ENCODE measurements at regions not wholly inside any gene's neighbourhood (a gene's known extent, or its start where the extent isn't known, plus 50 kb on each side); places are given as distances from the start of the nearest gene placed in this dataset.

DNA sequence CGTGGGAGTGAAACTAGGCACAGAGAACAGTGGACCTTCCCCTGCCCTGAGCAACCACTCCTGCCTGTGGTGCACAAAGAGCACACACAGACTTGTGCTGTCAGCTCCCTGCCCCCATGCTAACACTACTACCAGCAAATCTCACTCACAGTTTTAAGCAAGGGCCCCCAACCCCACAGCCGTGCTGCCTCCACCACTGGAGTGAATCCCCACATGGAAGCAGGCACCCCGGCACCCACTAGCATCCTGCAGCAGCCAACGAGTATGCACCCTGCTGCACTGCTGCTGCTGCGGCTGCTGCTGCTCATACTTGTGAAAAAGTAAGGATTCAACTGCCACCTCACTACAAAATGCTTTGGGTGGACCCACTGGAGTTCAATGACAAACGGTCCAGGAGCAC lies 435.5 kb downstream of the SLCO4C1 start:
- H3K4me1 Mint-ChIP-seq (ENCODE audit: low read depth) = no peaks in the 10 kb centered on the region
- no peak overlapping the region for H3K27ac Mint-ChIP-seq
- TF ChIP-seq CTCF (IDR thresholded peaks at IDR 0.05) = no peak
- H3K36me3 Mint-ChIP-seq (ENCODE audit: low read depth) = no peaks in the 10 kb centered on the region
- ChIA-PET POLR2A (no interaction called here), CTCF (no interaction called here)
- no peaks in the 10 kb centered on the region for H3K27me3 Mint-ChIP-seq
- peaks cover 5% of the 10 kb centered on the region for H3K9me3 Mint-ChIP-seq
- H3K4me3 Mint-ChIP-seq = no peak overlapping the region
- intact Hi-C loops (cut with micrococcal nuclease) = no loop called here
- DNase-seq (no peak), ATAC-seq (no peak)

DNA sequence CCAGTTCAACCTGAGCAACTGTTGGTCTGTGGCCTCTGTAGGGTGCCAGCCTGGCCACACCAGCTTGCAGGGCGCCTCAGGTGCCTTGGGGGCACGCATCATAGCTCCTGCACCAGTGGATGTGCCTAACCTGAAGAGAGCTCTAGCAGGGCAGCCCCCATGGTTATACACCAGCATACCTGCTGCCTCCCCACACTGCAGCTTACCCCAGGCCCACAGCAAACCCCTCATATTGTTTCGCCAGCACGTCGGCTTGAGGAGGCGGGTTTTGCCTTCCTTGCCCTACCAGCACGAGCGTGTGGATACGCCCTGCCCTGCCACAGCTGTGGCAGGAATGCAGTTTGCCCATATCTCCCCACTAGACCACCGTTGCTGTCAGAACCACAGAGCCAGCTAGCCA lies 435.9 kb downstream of the SLCO4C1 start:
- no peak for TF ChIP-seq CTCF (IDR thresholded peaks at IDR 0.05)
- intact Hi-C loops (cut with micrococcal nuclease) = no loop called here
- Mint-ChIP-seq H3K4me1 (ENCODE audit: low read depth) (no peaks in the 10 kb centered on the region), H3K36me3 (ENCODE audit: low read depth) (no peaks in the 10 kb centered on the region), H3K27ac (no peak overlapping the region), H3K27me3 (no peaks in the 10 kb centered on the region), H3K9me3 (peaks cover 5% of the 10 kb centered on the region), H3K4me3 (no peak overlapping the region)
- CTCF ChIA-PET = no interaction called here
- POLR2A ChIA-PET = no interaction called here
- ATAC-seq = no peak
- no peak for DNase-seq

DNA sequence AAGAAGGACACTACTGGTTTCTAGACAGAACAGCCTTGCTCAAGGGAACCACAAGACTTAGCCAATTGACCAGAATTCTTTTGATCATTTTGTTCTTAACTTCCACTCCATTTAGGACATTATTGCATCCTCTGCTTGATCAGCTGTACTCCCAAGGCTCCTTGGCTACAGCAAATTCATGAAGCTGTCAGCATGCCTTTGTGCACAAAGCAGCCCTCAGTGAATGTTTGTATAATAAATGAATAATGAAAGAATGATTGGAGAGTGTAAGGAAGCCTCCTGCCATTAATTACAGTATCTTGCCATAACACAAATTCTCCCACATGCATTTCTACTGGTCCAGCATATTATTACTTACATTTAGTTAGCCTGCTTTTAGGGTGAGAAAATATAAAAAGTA lies 449.6 kb downstream of the SLCO4C1 start:
- TF ChIP-seq CTCF (IDR thresholded peaks at IDR 0.05) = no peak
- DNase-seq (no peak), ATAC-seq (no peak)
- Mint-ChIP-seq H3K4me3 (no peak overlapping the region), H3K27me3 (no peaks in the 10 kb centered on the region), H3K27ac (no peak overlapping the region), H3K4me1 (ENCODE audit: low read depth) (no peaks in the 10 kb centered on the region), H3K36me3 (ENCODE audit: low read depth) (no peaks in the 10 kb centered on the region), H3K9me3 (peaks cover 1% of the 10 kb centered on the region)
- intact Hi-C loops (cut with micrococcal nuclease) = no loop called here
- ChIA-PET POLR2A (no interaction called here), CTCF (no interaction called here)

- intact Hi-C loops (cut with micrococcal nuclease) = no loop called here
- Mint-ChIP-seq H3K27ac (no peak overlapping the region), H3K4me3 (no peak overlapping the region), H3K36me3 (ENCODE audit: low read depth) (no peaks in the 10 kb centered on the region), H3K27me3 (no peaks in the 10 kb centered on the region), H3K4me1 (ENCODE audit: low read depth) (no peaks in the 10 kb centered on the region), H3K9me3 (no peaks in the 10 kb centered on the region)
- DNase-seq (no peak), ATAC-seq (no peak)
- TF ChIP-seq CTCF (IDR thresholded peaks at IDR 0.05) = no peak
- CTCF ChIA-PET = no interaction called here
- POLR2A ChIA-PET = no interaction called here
These were observed 453.0 kb downstream of the SLCO4C1 start for GRCh38 chr5:101843055-101843454.

- Mint-ChIP-seq H3K9me3 (no peaks in the 10 kb centered on the region), H3K4me1 (ENCODE audit: low read depth) (no peaks in the 10 kb centered on the region), H3K27me3 (no peaks in the 10 kb centered on the region), H3K27ac (no peak overlapping the region), H3K36me3 (ENCODE audit: low read depth) (no peaks in the 10 kb centered on the region), H3K4me3 (no peak overlapping the region)
- CTCF ChIA-PET = interaction anchor here (0.5 kb wide), 1 partner anchor 25 kb away, joined by 3 read pairs; no protein-coding TSS in a partner anchor
- DNase-seq (no peak), ATAC-seq (no peak)
- POLR2A ChIA-PET = no interaction called here
- intact Hi-C loops (cut with micrococcal nuclease) = no loop called here
- no peak for TF ChIP-seq CTCF (IDR thresholded peaks at IDR 0.05)
These were observed 457.6 kb downstream of the SLCO4C1 start for GRCh38 chr5:101838435-101838834.
